Activated CD8-positive, alpha-beta T cell treated with anti-CD3 and anti-CD28 coated beads for 36 hours (primary cell): ENCODE measurements at regions not wholly inside any gene's neighbourhood (a gene's known extent, or its start where the extent isn't known, plus 50 kb on each side); places are given as distances from the start of the nearest gene placed in this dataset.

Experiments used
- ATAC-seq: fragments of 200-7000 bp; cut with Tn5 transposase; one replicate; pipeline ENCODE4 v1.10.0; 2021; ENCODE audit warnings: mild to moderate bottlenecking, moderate library complexity
- CTCF ChIA-PET: fragments of 350-600 bp; sonication (Branson Sonifier 250); formaldehyde crosslinking; loops from one replicate; lab custom pipeline; 2021; ENCODE audit warnings: antibody characterized with exemption; lab: Charles Lee
- POLR2A ChIA-PET: fragments of 350-600 bp; sonication (Branson Sonifier 250); formaldehyde crosslinking; loops from one replicate; lab custom pipeline; 2021; ENCODE audit warnings: antibody characterized with exemption; lab: Charles Lee
- DNase-seq: peaks from one replicate; pipeline ENCODE4 v3.0.0-alpha.2; 2020
- H3K27ac Mint-ChIP-seq: one replicate; pipeline ENCODE4 v1.8.0; 2021; ENCODE audit warnings: mild to moderate bottlenecking, mixed read lengths
- H3K27me3 Mint-ChIP-seq: one replicate; pipeline ENCODE4 v1.8.0; 2021; ENCODE audit warnings: mixed read lengths
- H3K36me3 Mint-ChIP-seq: one replicate; pipeline ENCODE4 v1.8.0; 2021; ENCODE audit warnings: low read depth, mixed read lengths
- H3K4me1 Mint-ChIP-seq: one replicate; pipeline ENCODE4 v1.8.0; 2021; ENCODE audit warnings: low read depth, mixed read lengths
- H3K4me3 Mint-ChIP-seq: one replicate; pipeline ENCODE4 v1.8.0; 2021; ENCODE audit warnings: mild to moderate bottlenecking, moderate library complexity, mixed read lengths
- H3K9me3 Mint-ChIP-seq: one replicate; pipeline ENCODE4 v1.8.0; 2021; ENCODE audit warnings: mixed read lengths
- CTCF ChIP-seq: fragments of 200-600 bp; IDR thresholded peaks from one replicate; pipeline ENCODE4 v1.8.0; 2022; ENCODE audit warnings: antibody characterized with exemption, mild to moderate bottlenecking
- intact Hi-C: fragments of 100-400 bp; cut with micrococcal nuclease; formaldehyde crosslinking; loops from one replicate; pipeline ENCODE4 v1.10.0; 2022

GRCh38 chr22:49243965-49244364 is 583.7 kb downstream of the BRD1 start:
- no peaks in the 10 kb centered on the region for H3K36me3 Mint-ChIP-seq
- H3K27ac Mint-ChIP-seq, result no peak overlapping the region
- H3K9me3 Mint-ChIP-seq, result no peaks in the 10 kb centered on the region
- no peak for DNase-seq
- TF ChIP-seq CTCF, result no peak
- no peak for ATAC-seq
- no peak overlapping the region for H3K4me3 Mint-ChIP-seq
- CTCF ChIA-PET, result no interaction called here
- H3K27me3 Mint-ChIP-seq, result no peaks in the 10 kb centered on the region
- POLR2A ChIA-PET, result no interaction called here
- H3K4me1 Mint-ChIP-seq, result no peaks in the 10 kb centered on the region
- intact Hi-C loops, result no loop called here

GRCh38 chr22:49243335-49243734 is 584.3 kb downstream of the BRD1 start:
- Mint-ChIP-seq H3K27me3 (no peaks in the 10 kb centered on the region), H3K36me3 (no peaks in the 10 kb centered on the region), H3K4me3 (no peak overlapping the region), H3K4me1 (no peaks in the 10 kb centered on the region), H3K27ac (no peak overlapping the region), H3K9me3 (no peaks in the 10 kb centered on the region)
- no peak for TF ChIP-seq CTCF
- no peak for DNase-seq
- no peak for ATAC-seq
- POLR2A ChIA-PET, result no interaction called here
- CTCF ChIA-PET, result no interaction called here
- intact Hi-C loops, result no loop called here

GRCh38 chr22:49242480-49242879 is 585.2 kb downstream of the BRD1 start:
- CTCF ChIA-PET, result no interaction called here
- no peak for TF ChIP-seq CTCF
- Mint-ChIP-seq H3K4me1 (no peaks in the 10 kb centered on the region), H3K27ac (no peak overlapping the region), H3K9me3 (no peaks in the 10 kb centered on the region), H3K4me3 (no peak overlapping the region), H3K27me3 (no peaks in the 10 kb centered on the region), H3K36me3 (no peaks in the 10 kb centered on the region)
- no peak for ATAC-seq
- intact Hi-C loops, result no loop called here
- POLR2A ChIA-PET, result no interaction called here
- no peak for DNase-seq

GRCh38 chr22:49241174-49241851 is 586.4 kb downstream of the BRD1 start:
- no peak for TF ChIP-seq CTCF
- ATAC-seq (no peak), DNase-seq (no peak)
- Mint-ChIP-seq H3K27ac (no peak overlapping the region), H3K4me3 (no peak overlapping the region), H3K9me3 (no peaks in the 10 kb centered on the region), H3K36me3 (no peaks in the 10 kb centered on the region), H3K27me3 (no peaks in the 10 kb centered on the region), H3K4me1 (no peaks in the 10 kb centered on the region)
- POLR2A ChIA-PET, result no interaction called here
- intact Hi-C loops, result no loop called here
- CTCF ChIA-PET, result no interaction called here

- ATAC-seq, result no peak
- H3K27me3 Mint-ChIP-seq, result no peaks in the 10 kb centered on the region
- DNase-seq, result no peak
- H3K4me1 Mint-ChIP-seq, result no peaks in the 10 kb centered on the region
- intact Hi-C loops, result no loop called here
- no peaks in the 10 kb centered on the region for H3K9me3 Mint-ChIP-seq
- no peak overlapping the region for H3K4me3 Mint-ChIP-seq
- ChIA-PET POLR2A (no interaction called here), CTCF (no interaction called here)
- no peak for TF ChIP-seq CTCF
- H3K27ac Mint-ChIP-seq, result no peak overlapping the region
- no peaks in the 10 kb centered on the region for H3K36me3 Mint-ChIP-seq
These were observed 587.2 kb downstream of the BRD1 start for GRCh38 chr22:49240472-49240871.
